ENCODE measurements at regions not wholly inside any gene's neighbourhood (a gene's known extent, or its start where the extent isn't known, plus 50 kb on each side); places are given as distances from the start of the nearest gene placed in this dataset.

DNA sequence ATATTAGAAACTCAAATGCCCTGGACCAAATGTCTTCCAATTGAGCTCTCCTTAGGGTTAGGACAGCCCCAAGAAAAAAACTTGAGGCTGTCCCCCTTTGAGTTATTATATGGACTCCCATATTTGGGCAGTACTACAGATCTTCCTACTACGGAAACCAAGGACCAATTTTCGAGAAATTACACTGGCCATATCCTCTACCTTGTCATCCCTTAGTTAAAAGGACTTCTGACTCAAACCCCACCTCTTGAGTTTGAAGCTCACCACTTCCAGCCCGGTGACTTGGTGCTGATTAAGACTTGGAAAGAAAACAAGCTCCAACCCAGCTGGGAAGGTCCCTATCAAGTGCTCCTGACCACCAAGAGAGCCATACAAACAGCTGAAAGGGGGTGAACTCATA is 497.0 kb upstream of the GRAMD2B start:
- TF ChIP-seq POLR2A (IDR thresholded peaks at IDR 0.05) (no peak), CTCF (IDR thresholded peaks at IDR 0.05) (no peak)

Data from tibial nerve (tissue), 3 donors.